Smooth muscle cell (in vitro differentiated cells): ENCODE measurements at regions not wholly inside any gene's neighbourhood (a gene's known extent, or its start where the extent isn't known, plus 50 kb on each side); places are given as distances from the start of the nearest gene placed in this dataset.

Experiments
- DNase-seq: peaks from one replicate; lab custom pipeline; 2025; ENCODE audit not compliant: unreplicated experiment; lab: John Stamatoyannopoulos, UW
- H2AFZ ChIP-seq: fragments of 200-600 bp; sonication (generic); 2 replicates; pipeline ENCODE4 v1.6.0; 2016; ENCODE audit warnings: antibody characterized with exemption, low read depth, mild to moderate bottlenecking
- H3F3A ChIP-seq: fragments of 200-600 bp; sonication (generic); 2 replicates; pipeline ENCODE4 v1.6.0; 2017; ENCODE audit warnings: antibody characterized with exemption, low read depth
- H3K27ac ChIP-seq: fragments of 200-600 bp; sonication (generic); 2 replicates; pipeline ENCODE4 v1.5.1; 2016; ENCODE audit warnings: low read depth, mild to moderate bottlenecking
- H3K27me3 ChIP-seq: fragments of 200-600 bp; sonication (generic); 2 replicates; pipeline ENCODE4 v1.6.1; 2016; ENCODE audit warnings: low read depth, mild to moderate bottlenecking
- H3K36me3 ChIP-seq: fragments of 200-600 bp; sonication (generic); 2 replicates; pipeline ENCODE4 v1.5.1; 2016; ENCODE audit warnings: low read depth
- H3K4me1 ChIP-seq: fragments of 200-600 bp; sonication (generic); 2 replicates; pipeline ENCODE4 v1.5.1; 2016; ENCODE audit warnings: low read depth
- H3K4me2 ChIP-seq: fragments of 200-600 bp; sonication (generic); 2 replicates; pipeline ENCODE4 v1.6.0; 2016; ENCODE audit warnings: mild to moderate bottlenecking
- H3K4me3 ChIP-seq: fragments of 200-600 bp; sonication (generic); 2 replicates; pipeline ENCODE4 v1.5.1; 2016; ENCODE audit warnings: mild to moderate bottlenecking
- H3K79me2 ChIP-seq: fragments of 200-600 bp; sonication (generic); 2 replicates; pipeline ENCODE4 v1.6.0; 2016; ENCODE audit warnings: low read depth, mild to moderate bottlenecking
- H3K9ac ChIP-seq: fragments of 200-600 bp; sonication (generic); 2 replicates; pipeline ENCODE4 v1.6.0; 2016; ENCODE audit warnings: low read depth
- H3K9me3 ChIP-seq: fragments of 200-600 bp; sonication (generic); replicated peaks from 2 replicates; pipeline ENCODE4 v1.5.1; 2016; ENCODE audit warnings: low read depth
- H4K20me1 ChIP-seq: fragments of 200-600 bp; sonication (generic); 2 replicates; pipeline ENCODE4 v1.6.0; 2016; ENCODE audit warnings: low read depth
- CTCF ChIP-seq: fragments of 200-600 bp; sonication (generic); IDR thresholded peaks from 2 replicates; pipeline ENCODE4 v1.5.1; 2017; ENCODE audit warnings: borderline replicate concordance, mild to moderate bottlenecking, antibody characterized with exemption; ENCODE audit not compliant: insufficient read depth, poor library complexity, severe bottlenecking
- WGBS: methylation state at CpG from one replicate; pipeline ENCODE4 v1.1.7; 2016; ENCODE audit warnings: low lambda C conversion rate; 5-methylcytosine and 5-hydroxymethylcytosine counted together

- WGBS: 69% methylated on average over 2 of the region's 2 CpGs
- no peak overlapping the region for H2AFZ ChIP-seq
- no peaks in the 10 kb centered on the region for H3K79me2 ChIP-seq
- no peak overlapping the region for H3K27ac ChIP-seq
- H3K9ac ChIP-seq: no peak overlapping the region
- no peak for DNase-seq
- TF ChIP-seq CTCF: no peak
- no peak overlapping the region for H3K4me3 ChIP-seq
- no peaks in the 10 kb centered on the region for H3K36me3 ChIP-seq
- peak overlapping the region; percentile 45 for H3K4me2 ChIP-seq
- H3K4me1 ChIP-seq: peaks cover 5% of the 10 kb centered on the region
- H3K9me3 ChIP-seq: no peaks in the 10 kb centered on the region
- H3K27me3 ChIP-seq: peaks cover 5% of the 10 kb centered on the region
- no peaks in the 10 kb centered on the region for H4K20me1 ChIP-seq
- no peaks in the 10 kb centered on the region for H3F3A ChIP-seq
Measured at GRCh38 chr4:152162331-152162697, 373.6 kb downstream of the FBXW7 start.

- Histone ChIP-seq H3K27ac (no peak overlapping the region), H4K20me1 (no peaks in the 10 kb centered on the region), H3F3A (no peaks in the 10 kb centered on the region), H3K4me1 (peaks cover 5% of the 10 kb centered on the region), H3K4me2 (peak overlapping the region; percentile 45), H3K36me3 (no peaks in the 10 kb centered on the region), H2AFZ (no peak overlapping the region), H3K4me3 (no peak overlapping the region), H3K79me2 (no peaks in the 10 kb centered on the region), H3K27me3 (no peaks in the 10 kb centered on the region), H3K9ac (no peak overlapping the region), H3K9me3 (no peaks in the 10 kb centered on the region)
- no peak for TF ChIP-seq CTCF
- WGBS: 65% methylated on average over 3 of the region's 3 CpGs
- no peak for DNase-seq
Measured at GRCh38 chr4:152161676-152162330, 374.1 kb downstream of the FBXW7 start.

GRCh38 chr4:152160225-152160800, 375.6 kb downstream of the FBXW7 start:
- Histone ChIP-seq H3K4me2 (no peak overlapping the region), H3F3A (no peaks in the 10 kb centered on the region), H3K27ac (no peak overlapping the region), H4K20me1 (no peaks in the 10 kb centered on the region), H2AFZ (no peak overlapping the region), H3K4me3 (no peak overlapping the region), H3K4me1 (peaks cover 5% of the 10 kb centered on the region), H3K9ac (no peak overlapping the region), H3K27me3 (no peaks in the 10 kb centered on the region), H3K9me3 (no peaks in the 10 kb centered on the region), H3K79me2 (no peaks in the 10 kb centered on the region), H3K36me3 (no peaks in the 10 kb centered on the region)
- TF ChIP-seq CTCF: no peak
- 73% methylated on average over 13 of the region's 13 CpGs for WGBS
- DNase-seq: no peak

- peaks cover 5% of the 10 kb centered on the region for H3K4me1 ChIP-seq
- no peaks in the 10 kb centered on the region for H3K9me3 ChIP-seq
- H3K79me2 ChIP-seq: no peaks in the 10 kb centered on the region
- H3K4me3 ChIP-seq: no peak overlapping the region
- H2AFZ ChIP-seq: no peak overlapping the region
- 75% methylated on average over 2 of the region's 2 CpGs for WGBS
- no peaks in the 10 kb centered on the region for H3F3A ChIP-seq
- TF ChIP-seq CTCF: no peak
- no peak for DNase-seq
- no peak overlapping the region for H3K4me2 ChIP-seq
- no peaks in the 10 kb centered on the region for H3K27me3 ChIP-seq
- H3K9ac ChIP-seq: no peak overlapping the region
- no peaks in the 10 kb centered on the region for H3K36me3 ChIP-seq
- H3K27ac ChIP-seq: no peak overlapping the region
- no peaks in the 10 kb centered on the region for H4K20me1 ChIP-seq
Measured at GRCh38 chr4:152159773-152160172, 376.1 kb downstream of the FBXW7 start.
